ENCODE measurements at regions not wholly inside any gene's neighbourhood (a gene's known extent, or its start where the extent isn't known, plus 50 kb on each side); places are given as distances from the start of the nearest gene placed in this dataset.
A peak's percentile ranks its signal among the peaks of the same experiment; 100 is the strongest.
"Not testable (repeated sequence)": the region's sequence is repeated elsewhere in the genome, so short reads cannot be mapped to it uniquely, and the experiment has no call there.

GRCh38 chr13:73542446-73542845, 483.6 kb downstream of the KLF5 start:
- in situ Hi-C loops (cut with HindIII; ENCODE audit: low pct_unique_long_range_greater_than_20kb, low sequenced_read_pairs) = no loop called here
- DNase-seq (ENCODE audit: low read depth, low spot score) = no peak

DNA sequence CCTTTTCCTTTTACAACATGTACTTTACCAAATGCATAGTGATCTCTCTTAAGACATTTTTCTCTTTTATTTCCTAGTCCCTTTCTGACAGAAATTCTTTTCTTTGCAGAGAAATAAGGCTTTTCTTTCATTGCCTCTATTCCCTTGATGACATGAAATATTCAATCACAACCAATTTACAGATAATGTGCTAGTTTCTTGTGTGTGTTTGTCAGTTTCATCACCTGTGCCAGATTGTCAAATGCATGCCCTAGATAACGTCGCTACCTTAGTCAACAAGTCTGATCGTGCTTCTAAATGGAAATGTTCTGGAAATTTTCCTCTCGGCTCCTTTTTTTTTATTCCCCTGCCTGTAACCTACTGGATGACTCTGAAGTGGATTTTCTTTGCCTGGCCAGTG, 478.1 kb downstream of the KLF5 start:
- no peak for DNase-seq (ENCODE audit: low read depth, low spot score)
- in situ Hi-C loops (cut with HindIII; ENCODE audit: low pct_unique_long_range_greater_than_20kb, low sequenced_read_pairs) = no loop called here

GRCh38 chr13:73535341-73535740, 476.5 kb downstream of the KLF5 start:
- DNase-seq (ENCODE audit: low read depth, low spot score) = no peak
- in situ Hi-C loops (cut with HindIII; ENCODE audit: low pct_unique_long_range_greater_than_20kb, low sequenced_read_pairs) = no loop called here

GRCh38 chr13:73532987-73533510, 474.2 kb downstream of the KLF5 start:
- in situ Hi-C loops (cut with HindIII; ENCODE audit: low pct_unique_long_range_greater_than_20kb, low sequenced_read_pairs) = no loop called here
- no peak for DNase-seq (ENCODE audit: low read depth, low spot score)

- DNase-seq (ENCODE audit: low read depth, low spot score) = no peak
- in situ Hi-C loops (cut with HindIII; ENCODE audit: low pct_unique_long_range_greater_than_20kb, low sequenced_read_pairs) = no loop called here
Observed at GRCh38 chr13:73532582-73532981, 473.8 kb downstream of the KLF5 start.

- in situ Hi-C loops (cut with HindIII; ENCODE audit: low pct_unique_long_range_greater_than_20kb, low sequenced_read_pairs) = no loop called here
- no peak for DNase-seq (ENCODE audit: low read depth, low spot score)
Observed at GRCh38 chr13:73531014-73531413, 472.2 kb downstream of the KLF5 start.

DNA sequence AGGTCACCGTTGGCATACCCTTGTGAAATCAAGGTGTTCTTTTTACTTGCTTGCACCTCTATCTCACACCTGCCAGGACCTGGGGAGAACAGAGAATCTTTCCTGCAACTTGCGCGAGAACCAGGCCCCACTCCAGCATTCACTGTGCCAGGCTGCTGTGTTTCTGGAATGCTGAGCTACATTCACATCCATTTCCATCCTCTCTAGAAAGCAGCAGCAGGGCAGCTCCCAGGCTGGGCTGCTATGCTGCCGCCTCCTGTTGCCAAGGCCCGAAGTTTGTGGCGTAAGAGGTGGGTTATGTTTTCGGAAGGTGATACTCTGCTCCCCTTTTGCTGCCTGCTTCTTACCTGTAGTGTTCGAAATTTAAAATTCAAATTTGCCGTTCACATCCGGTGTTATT, 464.1 kb downstream of the KLF5 start:
- in situ Hi-C loops (cut with HindIII; ENCODE audit: low pct_unique_long_range_greater_than_20kb, low sequenced_read_pairs) = no loop called here

GRCh38 chr13:73521985-73522524, 463.2 kb downstream of the KLF5 start:
- in situ Hi-C loops (cut with HindIII; ENCODE audit: low pct_unique_long_range_greater_than_20kb, low sequenced_read_pairs) = no loop called here
- no peak for DNase-seq (ENCODE audit: low read depth, low spot score)

More for the DNA sequence above, 464.1 kb downstream of the KLF5 start:
- no peak for DNase-seq (ENCODE audit: low read depth, low spot score)

GRCh38 chr13:73521290-73521624, 462.5 kb downstream of the KLF5 start:
- in situ Hi-C loops (cut with HindIII; ENCODE audit: low pct_unique_long_range_greater_than_20kb, low sequenced_read_pairs) = no loop called here
- DNase-seq (ENCODE audit: low read depth, low spot score) = peak; percentile 4

- in situ Hi-C loops (cut with HindIII; ENCODE audit: low pct_unique_long_range_greater_than_20kb, low sequenced_read_pairs) = no loop called here
Observed at GRCh38 chr13:73520566-73521289, 461.9 kb downstream of the KLF5 start.

GRCh38 chr13:73520135-73520534, 461.3 kb downstream of the KLF5 start:
- DNase-seq (ENCODE audit: low read depth, low spot score); in situ Hi-C loops (cut with HindIII; ENCODE audit: low pct_unique_long_range_greater_than_20kb, low sequenced_read_pairs): not testable (repeated sequence)

More at GRCh38 chr13:73520566-73521289, 461.9 kb downstream of the KLF5 start:
- peak; percentile 3 for DNase-seq (ENCODE audit: low read depth, low spot score)

DNA sequence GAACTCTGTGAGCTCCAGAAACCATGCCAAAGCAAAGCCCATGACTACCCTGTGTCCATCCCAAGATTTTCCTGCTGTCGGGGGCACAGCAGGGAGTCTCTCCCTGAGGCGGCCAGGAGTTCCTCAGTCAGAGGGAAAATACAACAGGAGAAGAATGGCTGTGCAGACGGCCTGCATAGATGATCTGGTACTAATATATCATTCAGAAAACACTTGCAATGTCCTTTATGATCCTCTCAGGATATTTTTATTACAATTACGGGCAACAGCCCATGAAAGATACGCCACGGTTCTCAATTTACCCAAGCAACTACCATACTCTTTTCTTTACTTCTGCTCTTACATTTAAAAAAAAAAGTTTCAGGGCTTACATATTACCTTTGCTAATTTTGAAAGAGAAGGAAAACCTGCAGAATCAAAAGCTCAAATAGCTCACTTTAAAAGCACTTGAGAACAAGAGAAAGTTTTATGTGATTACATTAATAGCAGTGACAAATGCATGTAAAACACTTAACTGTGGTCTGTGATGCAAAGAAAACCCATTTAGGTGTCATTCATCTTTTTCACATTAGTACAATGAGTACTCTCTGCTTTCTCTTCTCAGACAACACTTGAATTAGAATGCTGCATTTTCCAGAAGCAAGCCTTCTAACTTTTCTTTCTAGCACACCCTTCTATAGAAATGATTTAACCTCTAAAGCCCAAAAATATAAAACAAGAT, 460.8 kb downstream of the KLF5 start:
- in situ Hi-C loops (cut with HindIII; ENCODE audit: low pct_unique_long_range_greater_than_20kb, low sequenced_read_pairs) = no loop called here
- DNase-seq (ENCODE audit: low read depth, low spot score) = no peak

- in situ Hi-C loops (cut with HindIII; ENCODE audit: low pct_unique_long_range_greater_than_20kb, low sequenced_read_pairs) = no loop called here
- DNase-seq (ENCODE audit: low read depth, low spot score) = no peak
Observed at GRCh38 chr13:73517766-73518165, 459.0 kb downstream of the KLF5 start.

DNA sequence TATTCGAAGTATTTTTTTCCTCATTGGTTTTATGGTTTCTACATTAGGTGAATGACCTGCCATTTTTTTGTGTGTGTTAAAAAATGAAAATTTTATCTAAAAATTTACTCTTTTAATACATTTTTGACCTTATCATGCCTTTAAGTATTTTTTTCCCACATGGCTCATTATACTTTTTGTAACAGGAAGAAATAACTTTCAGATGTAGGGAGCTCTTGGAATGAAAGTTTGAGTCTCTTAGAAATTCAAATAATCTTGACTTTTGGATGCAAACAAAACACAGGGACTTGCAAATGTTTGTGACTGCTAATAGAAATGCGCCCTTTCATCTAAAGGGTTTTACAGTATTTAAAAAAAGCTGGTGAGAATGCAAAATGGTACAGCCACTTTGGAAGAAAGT, 457.9 kb downstream of the KLF5 start:
- no peak for DNase-seq (ENCODE audit: low read depth, low spot score)
- in situ Hi-C loops (cut with HindIII; ENCODE audit: low pct_unique_long_range_greater_than_20kb, low sequenced_read_pairs) = no loop called here

DNA sequence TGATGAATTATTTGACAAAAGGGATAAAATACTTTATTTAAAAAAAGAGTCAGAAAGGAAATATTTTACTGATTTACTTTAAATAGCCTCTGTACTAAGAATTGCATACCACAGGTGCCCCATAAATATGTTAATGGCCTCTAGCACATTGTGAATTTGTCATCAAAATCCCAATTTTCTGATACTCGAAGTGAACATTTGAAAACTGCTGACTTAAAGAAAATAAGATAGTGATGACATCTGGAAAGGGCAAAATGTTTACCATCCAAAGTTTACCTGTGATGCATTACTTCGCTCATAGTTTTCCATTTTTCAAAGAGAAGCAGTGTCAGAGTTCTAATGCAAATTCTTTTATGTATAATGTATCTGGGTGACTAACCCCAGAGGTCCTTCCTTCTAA, 455.4 kb downstream of the KLF5 start:
- in situ Hi-C loops (cut with HindIII; ENCODE audit: low pct_unique_long_range_greater_than_20kb, low sequenced_read_pairs) = no loop called here

DNA sequence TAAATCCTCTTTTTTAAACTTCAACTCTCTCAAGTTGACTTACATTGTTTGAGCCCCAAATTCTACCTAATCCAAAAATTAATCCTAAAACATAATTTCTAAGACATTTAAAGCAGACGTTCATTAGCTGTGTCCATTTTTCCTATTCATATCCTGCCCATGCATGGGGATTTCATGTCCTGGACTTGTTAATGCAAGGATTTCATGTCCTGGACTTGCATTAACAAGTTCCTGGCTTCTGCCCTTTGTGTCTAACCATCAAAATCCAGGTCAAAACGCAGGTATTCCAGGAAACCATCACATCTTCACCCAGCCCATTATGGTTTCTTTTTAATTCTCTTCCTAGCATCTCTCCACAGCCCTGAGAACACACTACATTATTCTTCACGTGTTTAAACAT, 454.9 kb downstream of the KLF5 start:
- no peak for DNase-seq (ENCODE audit: low read depth, low spot score)
- in situ Hi-C loops (cut with HindIII; ENCODE audit: low pct_unique_long_range_greater_than_20kb, low sequenced_read_pairs) = no loop called here

More for the DNA sequence above, 455.4 kb downstream of the KLF5 start:
- DNase-seq (ENCODE audit: low read depth, low spot score) = no peak

DNA sequence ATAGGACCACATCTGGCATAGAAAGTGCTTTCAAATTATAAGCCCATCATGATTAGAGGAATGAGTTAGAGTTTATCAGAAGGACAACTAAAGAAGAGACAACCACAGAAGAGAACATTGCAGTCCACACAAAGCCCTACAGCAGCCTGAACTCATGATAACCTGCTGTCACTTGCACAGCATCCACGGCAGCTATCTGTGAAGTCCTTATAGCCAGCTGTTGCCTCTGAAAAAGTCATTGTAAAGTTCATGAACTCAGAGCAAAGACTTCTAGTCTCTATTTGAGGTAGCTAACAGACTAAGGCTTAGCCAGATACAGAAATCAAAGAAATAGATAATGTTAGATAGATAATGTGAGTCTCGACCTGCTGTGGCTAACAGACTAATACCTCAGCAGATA, 450.0 kb downstream of the KLF5 start:
- DNase-seq (ENCODE audit: low read depth, low spot score) = no peak
- in situ Hi-C loops (cut with HindIII; ENCODE audit: low pct_unique_long_range_greater_than_20kb, low sequenced_read_pairs) = no loop called here

DNA sequence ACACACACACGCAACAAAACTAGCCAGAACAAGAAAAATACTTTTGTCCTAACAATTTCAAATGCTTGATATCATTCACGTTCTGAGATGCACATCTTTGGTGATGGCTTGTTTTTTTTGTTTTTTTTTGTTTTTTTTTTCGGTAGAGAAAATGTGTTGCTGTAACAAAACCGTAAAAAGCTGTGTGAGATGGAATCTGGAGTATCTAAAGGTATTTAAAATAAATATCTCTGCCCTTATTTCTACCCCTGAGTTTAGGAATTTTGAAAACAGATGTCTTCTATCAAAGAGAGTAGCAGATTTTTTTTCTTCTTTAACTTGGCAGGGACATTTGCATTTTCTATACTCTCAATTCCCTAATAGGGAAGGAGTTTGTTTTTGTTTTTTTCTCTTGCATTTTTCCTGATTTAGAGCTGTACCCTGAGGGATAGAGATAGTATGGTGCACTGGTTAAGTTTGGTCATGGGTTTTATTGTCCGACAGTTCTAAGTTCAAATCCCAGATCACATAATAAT, 446.6 kb downstream of the KLF5 start:
- in situ Hi-C loops (cut with HindIII; ENCODE audit: low pct_unique_long_range_greater_than_20kb, low sequenced_read_pairs) = no loop called here

GRCh38 chr13:73499695-73500094, 440.9 kb downstream of the KLF5 start:
- in situ Hi-C loops (cut with HindIII; ENCODE audit: low pct_unique_long_range_greater_than_20kb, low sequenced_read_pairs) = no loop called here
- no peak for DNase-seq (ENCODE audit: low read depth, low spot score)

More for the DNA sequence above, 446.6 kb downstream of the KLF5 start:
- no peak for DNase-seq (ENCODE audit: low read depth, low spot score)
